GM08714 (cell line): ENCODE measurements at regions not wholly inside any gene's neighbourhood (a gene's known extent, or its start where the extent isn't known, plus 50 kb on each side); places are given as distances from the start of the nearest gene placed in this dataset.

Source experiments
- H3K4me3 ChIP-seq: fragments of 200-500 bp; sonication (Bioruptor generic); 2 replicates; pipeline ENCODE4 v1.5.1; 2014; ENCODE audit warnings: mild to moderate bottlenecking, low read length, inconsistent platforms
- ZNF274 ChIP-seq: IDR thresholded peaks from 2 replicates; pipeline ENCODE4 v1.6.1; 2012; ENCODE audit warnings: mild to moderate bottlenecking, low read depth, low read length

DNA sequence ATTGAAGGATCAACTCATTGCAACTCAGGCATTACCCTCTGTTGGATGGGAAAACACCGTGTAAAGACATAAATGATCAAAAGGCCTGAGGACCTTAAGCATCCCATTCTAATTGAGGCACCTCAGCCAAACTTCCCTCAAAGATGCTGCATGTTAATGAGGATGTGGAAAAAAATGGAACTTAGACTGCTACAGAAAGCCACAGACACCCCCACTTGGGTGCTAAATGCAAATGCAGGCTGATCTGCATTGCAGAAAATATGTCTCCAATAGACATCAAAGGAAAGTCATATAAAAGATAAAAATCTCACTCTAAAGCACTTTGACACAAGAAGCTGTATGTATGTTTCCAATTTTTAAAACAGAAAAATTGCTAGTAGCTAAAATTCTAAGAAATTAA lies 504.7 kb downstream of the KCNJ3 start:
- no peak for TF ChIP-seq ZNF274

DNA sequence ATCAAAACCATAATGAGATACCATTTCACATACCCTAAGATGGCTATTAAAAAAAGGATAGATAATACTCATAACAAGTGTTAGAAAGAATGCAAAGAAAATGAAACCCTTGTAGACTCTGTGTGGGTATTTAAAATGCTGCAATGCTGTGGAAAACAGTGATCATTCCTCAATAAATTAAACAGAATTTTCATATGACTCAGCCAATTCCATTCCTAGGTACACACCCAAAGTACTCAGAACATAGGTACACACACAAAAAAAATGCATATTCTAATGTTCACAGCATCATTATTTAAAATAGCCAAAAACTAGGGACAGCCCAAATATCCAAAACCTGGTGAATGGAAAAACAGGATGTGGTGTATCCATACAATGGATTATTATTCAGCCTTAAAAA lies 502.3 kb downstream of the KCNJ3 start:
- H3K4me3 ChIP-seq, result no peak overlapping the region
- TF ChIP-seq ZNF274, result no peak

More for the DNA sequence above, 504.7 kb downstream of the KCNJ3 start:
- no peak overlapping the region for H3K4me3 ChIP-seq

DNA sequence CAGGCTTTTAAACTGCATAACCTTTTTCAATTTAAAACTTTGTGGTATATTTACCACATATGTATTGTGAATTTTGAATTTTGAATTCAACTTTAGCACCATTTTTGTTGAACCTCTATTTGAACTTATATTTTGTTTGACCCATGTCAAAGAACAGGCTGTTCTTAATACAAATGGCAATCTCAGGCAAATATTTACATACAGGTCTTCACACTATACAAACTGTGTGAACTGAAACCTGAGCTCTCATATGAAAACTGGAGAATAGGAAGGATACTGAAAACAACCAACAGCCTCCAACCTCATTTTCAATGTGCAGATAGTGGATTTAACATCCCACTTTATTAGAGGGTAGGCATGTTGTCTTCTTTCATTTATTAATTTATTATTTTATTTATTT lies 491.8 kb downstream of the KCNJ3 start:
- no peak overlapping the region for H3K4me3 ChIP-seq
- no peak for TF ChIP-seq ZNF274

DNA sequence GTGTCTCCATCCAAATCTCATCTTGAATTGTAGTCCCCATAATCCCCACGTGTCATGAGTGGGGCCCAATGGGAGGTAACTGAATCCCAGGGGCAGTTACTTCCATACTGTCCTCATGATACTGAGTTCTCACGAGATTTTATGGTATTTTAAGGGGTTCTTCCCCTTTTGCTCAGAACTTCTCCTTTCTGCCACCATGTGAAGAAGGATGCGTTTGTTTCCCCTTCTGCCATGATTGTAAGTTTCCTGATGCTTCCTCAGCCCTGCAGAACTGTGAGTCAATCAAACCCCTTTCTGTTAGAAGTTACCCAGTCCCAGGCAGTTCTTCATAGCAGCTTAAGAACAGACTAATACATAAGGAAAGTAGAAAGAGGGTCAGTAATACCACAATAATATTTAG lies 480.4 kb downstream of the KCNJ3 start:
- TF ChIP-seq ZNF274, result no peak
- no peak overlapping the region for H3K4me3 ChIP-seq

DNA sequence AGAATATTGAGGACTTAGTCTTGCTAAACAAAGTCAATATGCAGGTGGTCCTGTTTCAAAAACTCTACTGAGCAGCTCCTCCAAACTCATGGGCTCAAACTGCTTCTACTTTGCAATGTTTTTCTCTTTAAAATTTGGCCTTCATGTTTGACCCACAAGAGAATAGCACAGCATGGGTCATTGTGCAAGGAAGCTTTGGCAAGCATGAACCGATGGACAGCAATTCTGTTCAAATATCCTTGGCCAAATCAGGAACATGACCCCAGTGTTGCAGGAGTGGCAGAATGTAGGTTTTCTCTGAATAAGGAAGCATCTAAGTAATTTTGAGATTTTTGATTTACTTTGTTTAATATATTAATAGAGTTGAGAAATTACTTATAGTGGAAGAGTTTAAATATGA lies 477.9 kb downstream of the KCNJ3 start:
- no peak for TF ChIP-seq ZNF274
- no peak overlapping the region for H3K4me3 ChIP-seq

DNA sequence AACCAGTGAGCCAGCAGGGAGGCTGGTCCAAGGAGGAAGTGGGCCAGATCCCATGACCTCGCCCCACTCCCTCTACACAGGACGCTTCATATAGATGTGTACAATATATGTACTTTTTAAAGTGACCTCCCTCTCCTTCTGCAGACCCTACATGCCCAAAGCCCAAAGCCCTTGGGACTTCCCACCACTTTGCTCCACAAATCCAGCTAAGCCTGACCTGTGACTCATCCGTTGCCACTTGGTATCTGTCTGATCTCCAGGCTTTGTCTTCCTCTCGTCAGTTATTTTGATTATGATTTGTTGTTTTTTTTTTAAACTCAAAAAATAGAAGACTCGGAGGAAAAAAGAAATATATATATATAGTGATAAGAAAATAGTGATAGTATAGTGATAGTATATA lies 470.8 kb downstream of the KCNJ3 start:
- no peak overlapping the region for H3K4me3 ChIP-seq
- no peak for TF ChIP-seq ZNF274

DNA sequence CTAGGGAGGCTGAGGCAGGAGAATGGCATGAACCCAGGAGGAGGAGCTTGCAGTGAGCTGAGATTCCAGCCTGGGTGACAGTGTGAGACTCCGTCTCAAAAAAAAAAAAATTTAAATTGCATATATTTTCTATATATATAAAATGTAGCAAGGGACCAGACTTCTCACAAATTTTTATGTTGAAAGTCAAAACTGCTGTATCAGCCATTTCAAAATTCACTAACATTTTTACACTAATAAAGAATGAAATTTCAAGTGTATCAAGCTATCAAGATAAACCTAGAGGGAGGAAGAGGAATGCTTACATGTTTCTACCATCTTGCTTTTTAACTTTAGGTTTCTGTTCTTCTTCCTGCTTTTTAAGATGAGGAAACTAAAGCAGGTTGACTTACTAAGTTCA lies 464.0 kb downstream of the KCNJ3 start:
- no peak for TF ChIP-seq ZNF274
- H3K4me3 ChIP-seq, result no peak overlapping the region

DNA sequence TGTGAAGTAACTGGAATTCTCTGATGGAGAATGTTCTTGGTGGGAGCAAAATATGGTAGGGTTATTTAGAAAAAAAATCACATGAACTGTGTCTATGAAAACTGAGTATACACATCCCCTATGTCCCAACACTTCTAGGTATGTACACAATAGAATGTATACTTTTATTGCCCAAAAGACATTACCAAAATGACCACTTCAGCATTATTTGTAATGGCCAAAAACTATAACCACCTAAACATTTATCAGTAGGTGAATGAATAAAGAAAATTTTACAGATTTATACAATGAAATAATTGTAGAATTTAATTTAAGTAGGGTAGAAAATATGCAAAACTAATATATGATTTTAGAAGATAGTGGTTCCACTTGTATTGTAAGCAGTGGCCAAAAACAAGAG lies 462.8 kb downstream of the KCNJ3 start:
- no peak overlapping the region for H3K4me3 ChIP-seq
- TF ChIP-seq ZNF274, result no peak

DNA sequence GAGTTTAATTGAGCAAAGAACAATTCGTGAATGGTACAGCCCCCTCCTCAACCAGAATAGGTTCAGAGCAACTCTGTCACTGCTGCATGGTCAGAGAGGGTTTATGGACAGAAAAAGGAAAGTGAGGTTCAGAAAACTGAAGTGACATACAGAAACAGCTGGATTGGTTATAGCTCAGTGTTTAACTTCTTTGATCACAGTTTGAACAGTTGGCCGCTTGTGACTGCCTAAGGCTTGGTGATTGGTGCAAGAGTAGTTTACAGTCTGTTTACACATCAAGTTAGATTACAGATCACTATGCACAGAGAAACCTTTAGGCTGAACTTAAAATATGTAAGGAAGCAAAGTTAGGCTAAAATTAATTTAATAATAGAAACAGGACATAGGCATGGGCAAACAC lies 459.2 kb downstream of the KCNJ3 start:
- TF ChIP-seq ZNF274, result no peak
- H3K4me3 ChIP-seq, result no peak overlapping the region

DNA sequence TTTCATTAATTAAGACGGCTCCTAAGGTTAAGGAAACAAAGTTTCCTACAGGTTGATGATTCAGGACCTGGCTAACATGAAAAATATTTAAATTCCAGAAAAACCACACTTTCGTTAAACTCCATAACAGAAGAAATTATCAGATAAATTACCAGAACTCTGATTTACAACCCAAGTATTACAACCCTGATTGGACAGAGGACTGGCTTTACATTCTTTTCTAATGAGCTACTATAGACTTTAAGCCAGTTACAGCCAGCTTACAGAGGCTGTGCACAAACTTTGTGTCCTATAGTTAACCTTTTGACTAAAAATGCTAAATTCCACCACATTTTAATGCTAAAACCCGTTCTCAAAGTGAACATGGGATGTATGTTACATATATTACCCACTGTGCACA lies 458.6 kb downstream of the KCNJ3 start:
- TF ChIP-seq ZNF274, result no peak
- no peak overlapping the region for H3K4me3 ChIP-seq

DNA sequence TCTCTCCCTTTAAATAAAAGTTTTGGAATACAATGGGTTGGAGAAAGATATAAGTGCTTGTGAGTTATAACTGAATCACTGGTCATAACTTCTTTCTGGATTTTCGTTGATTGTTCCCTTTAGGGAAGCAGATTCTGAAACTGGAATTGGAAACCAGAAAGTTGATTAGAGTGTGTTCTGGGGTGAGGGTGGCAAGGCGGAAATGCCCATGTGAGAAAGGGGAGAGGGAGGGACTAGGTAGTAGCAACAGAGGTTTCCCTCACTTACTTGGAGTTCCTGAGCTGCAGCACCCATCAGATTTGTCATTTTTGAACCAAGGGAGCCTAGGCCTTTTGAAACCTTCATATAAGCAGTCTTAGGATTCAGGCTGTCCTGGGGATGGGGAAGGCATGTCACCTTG lies 453.4 kb downstream of the KCNJ3 start:
- no peak for TF ChIP-seq ZNF274

DNA sequence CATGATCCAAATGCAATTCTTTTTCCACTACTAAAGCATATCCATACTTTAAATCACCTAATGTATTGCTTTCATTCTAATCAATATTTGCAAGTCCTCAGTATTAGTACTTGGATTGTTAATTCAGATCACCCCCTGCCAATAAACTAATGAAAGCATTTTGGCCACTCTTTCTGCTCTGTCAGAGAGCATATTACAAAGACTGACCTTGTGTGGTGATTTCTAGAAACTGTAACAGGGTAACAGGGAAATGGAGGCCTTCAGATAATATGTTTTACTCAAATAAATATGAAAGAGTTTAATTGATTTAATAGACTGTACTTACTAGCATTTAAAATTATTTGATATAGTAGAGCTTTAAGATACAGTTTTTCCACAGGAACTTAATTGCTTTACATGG lies 453.0 kb downstream of the KCNJ3 start:
- no peak for TF ChIP-seq ZNF274
- H3K4me3 ChIP-seq, result no peak overlapping the region

More for the DNA sequence above, 453.4 kb downstream of the KCNJ3 start:
- no peak overlapping the region for H3K4me3 ChIP-seq

DNA sequence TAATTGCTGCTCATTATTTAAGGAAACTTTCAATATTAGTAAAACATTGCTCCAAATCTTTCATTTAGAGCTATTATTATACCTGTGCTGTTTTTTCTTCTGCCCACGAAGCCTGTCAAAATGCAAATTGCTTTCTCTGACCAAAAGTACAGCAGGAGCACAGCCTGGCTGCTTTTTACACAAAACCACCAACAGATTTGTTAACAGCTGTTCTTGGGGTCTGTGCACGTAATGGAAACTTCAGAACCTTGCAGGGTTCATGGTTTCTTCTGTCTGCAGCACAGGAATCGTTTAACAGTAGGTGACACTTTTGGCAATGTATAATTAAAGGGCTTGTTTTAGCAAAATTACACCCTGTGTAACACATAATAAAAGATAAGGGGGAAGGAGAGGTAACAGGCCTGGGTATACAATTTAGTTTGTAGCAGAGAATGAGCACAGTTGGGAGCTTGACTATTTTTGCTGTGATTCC lies 447.3 kb downstream of the KCNJ3 start:
- 0 out of 2 replicates have a peak overlapping the region, but pooled peaks have one; percentile 25 for H3K4me3 ChIP-seq
- TF ChIP-seq ZNF274, result no peak

DNA sequence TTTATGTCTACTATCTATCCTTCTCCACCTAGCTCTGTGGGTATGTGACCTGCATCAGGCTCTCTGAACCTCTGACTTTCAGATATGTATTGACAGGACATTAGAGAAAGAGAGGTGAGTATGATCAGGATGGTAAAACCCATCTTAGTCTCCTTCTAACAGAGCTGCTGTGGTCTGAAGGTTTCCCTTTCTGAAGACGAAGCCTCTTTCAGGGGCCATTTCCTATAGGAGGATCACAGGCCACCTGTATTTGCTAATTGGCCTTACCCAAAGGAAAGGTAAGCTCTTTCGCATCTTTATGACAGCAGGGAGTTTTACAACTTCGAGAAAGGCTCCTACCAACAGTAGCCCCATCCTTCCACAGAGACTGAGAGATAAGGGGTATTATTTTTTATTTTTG lies 442.9 kb downstream of the KCNJ3 start:
- no peak overlapping the region for H3K4me3 ChIP-seq
- no peak for TF ChIP-seq ZNF274

DNA sequence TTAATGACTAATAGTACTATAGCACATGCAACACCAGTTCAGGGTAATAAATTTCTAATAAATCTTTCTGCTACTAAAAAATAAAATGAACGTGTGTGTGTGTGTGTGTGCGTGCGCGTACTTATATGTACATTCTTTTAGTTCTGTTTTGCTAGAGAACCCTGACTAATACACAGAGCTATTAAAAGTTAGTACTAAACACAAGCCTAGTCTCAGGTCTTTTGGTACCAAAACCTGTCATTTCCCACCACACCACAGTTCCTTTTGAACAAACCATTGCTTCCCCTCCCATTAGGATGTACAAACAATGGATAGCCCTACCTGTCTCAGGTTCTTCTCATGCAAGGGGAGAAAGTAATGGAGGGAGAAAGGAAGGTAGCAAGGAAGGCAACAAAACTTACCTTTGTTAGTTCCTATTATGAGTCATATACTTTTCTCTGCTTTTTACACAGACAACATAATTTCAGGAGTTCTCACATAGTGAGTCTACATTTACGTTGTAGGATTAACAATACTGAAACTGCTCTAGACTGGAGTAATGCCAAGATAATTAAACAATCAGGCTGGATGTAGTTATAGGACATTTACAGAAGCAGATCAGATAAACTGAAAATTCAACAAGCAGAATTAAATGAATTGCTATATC lies 427.2 kb downstream of the KCNJ3 start:
- TF ChIP-seq ZNF274, result no peak
- H3K4me3 ChIP-seq, result no peak overlapping the region

DNA sequence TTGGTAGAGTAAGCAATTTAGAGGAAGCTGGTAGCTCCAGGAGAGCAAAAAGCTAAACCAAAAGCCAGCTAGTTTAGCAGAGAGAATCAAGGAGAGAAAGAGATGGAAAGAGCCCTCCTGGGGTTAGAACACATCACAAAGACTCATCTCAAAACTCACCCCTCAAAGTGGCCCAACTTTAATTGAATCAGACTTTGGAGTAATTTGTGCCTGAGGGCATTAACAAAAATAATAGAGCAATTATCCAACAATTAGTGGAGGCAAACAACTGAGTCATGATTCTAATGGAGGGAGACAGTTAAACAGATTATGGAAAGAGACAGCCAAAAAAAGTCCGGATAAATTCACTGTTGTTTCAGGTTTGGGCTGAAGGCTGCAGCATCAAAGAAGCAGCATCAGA lies 417.4 kb downstream of the KCNJ3 start:
- H3K4me3 ChIP-seq, result no peak overlapping the region
- no peak for TF ChIP-seq ZNF274
